HG03457 (cell line): ENCODE measurements at regions not wholly inside any gene's neighbourhood (a gene's known extent, or its start where the extent isn't known, plus 50 kb on each side); places are given as distances from the start of the nearest gene placed in this dataset.

Source experiments
- ATAC-seq: cut with Tn5 transposase; IDR thresholded peaks from one replicate; pipeline ENCODE4 v1.9.1; 2021; ENCODE audit warnings: moderate number of reproducible peaks; ENCODE audit not compliant: unreplicated experiment

GRCh38 chr13:106789911-106790310 lies 222.0 kb upstream of the ARGLU1 start:
- ATAC-seq, result no peak

- ATAC-seq, result no peak
Measured at GRCh38 chr13:106786006-106786563, 218.1 kb upstream of the ARGLU1 start.

GRCh38 chr13:106774621-106775020 lies 206.7 kb upstream of the ARGLU1 start:
- ATAC-seq, result no peak

DNA sequence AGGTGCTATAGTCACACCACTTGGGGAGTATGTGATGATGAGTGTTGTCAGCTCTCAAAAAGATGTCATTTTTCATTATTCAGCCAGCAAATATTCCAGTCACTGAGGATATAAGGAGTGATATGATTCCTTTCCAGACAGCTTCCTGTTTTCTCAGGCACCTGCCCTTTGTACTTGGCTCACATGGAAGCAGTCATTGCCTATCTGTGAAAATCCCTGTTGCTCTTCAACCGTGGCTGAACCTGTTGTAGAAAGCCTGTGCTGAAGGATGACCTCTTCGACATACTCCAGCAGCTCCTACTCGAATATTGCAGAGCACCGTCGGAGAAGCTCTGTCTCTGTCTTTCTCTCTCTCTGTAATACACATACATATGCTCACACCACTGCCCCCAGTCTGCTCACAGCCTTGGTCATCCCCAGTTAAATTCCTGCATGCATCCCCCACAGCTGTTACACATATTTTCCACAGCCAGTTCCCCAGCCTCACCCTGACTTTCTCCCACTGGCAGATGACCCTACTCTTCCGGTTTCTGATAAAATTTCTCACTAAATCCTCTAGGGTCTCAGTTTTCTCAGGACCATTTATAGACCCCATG lies 204.2 kb upstream of the ARGLU1 start:
- no peak for ATAC-seq

DNA sequence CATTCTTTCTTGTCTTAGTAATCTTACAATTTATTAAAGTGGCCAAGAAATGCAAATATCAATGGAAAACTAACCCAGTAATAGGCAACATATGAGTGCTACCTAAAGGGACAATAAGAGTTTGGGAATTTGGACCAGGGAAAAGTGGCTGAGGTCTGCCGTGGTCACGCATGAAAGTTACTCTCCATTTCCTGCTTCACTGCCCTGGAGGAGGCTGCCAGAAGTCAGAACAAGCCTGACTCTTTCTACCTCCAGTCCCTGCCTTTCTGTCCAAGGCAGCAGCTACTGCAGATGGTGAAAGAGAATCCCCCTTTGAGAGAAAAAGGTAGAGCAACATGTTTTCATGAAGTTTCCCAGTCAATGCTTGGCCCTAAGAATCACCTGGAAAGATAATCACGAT lies 201.1 kb upstream of the ARGLU1 start:
- no peak for ATAC-seq

DNA sequence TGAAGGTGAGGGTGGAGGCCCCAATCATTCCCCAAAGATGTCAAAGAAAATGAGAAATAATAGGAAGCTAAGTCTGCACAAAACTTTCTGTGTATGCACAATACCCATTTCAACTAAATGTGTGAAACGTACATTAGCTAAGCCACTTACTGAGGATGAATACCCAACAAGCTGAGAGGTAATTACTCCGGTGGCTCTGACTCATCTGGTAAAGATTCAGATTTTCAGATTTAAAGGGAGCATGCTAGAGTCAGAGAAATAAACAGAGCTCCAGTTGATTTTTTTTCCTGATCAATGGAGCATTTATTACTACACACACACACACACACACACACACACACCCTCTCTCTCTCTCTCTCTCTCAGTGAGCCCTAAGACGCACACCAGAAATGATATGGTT lies 194.8 kb upstream of the ARGLU1 start:
- no peak for ATAC-seq

DNA sequence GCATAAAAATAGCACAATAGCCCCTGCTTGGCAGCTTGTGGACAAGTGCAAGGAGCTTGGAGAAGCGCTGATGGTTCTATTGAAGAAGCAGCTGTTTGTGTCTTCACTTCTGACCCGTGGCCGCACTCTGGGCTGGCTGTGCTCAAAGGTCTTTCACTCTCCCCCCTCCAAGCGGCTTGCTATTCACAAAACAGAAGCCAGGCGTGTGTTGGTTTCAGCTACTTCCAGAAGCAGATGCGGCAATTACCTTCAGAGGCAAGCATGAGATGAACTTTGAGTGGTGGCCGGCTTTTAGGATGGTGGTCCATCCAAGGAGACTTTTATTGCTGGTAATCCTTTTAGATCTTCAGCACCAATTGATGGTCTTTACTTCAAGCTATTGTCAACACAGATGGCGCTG lies 188.5 kb upstream of the ARGLU1 start:
- ATAC-seq, result no peak

- ATAC-seq, result no peak
Measured at GRCh38 chr13:106755542-106755941, 187.6 kb upstream of the ARGLU1 start.

DNA sequence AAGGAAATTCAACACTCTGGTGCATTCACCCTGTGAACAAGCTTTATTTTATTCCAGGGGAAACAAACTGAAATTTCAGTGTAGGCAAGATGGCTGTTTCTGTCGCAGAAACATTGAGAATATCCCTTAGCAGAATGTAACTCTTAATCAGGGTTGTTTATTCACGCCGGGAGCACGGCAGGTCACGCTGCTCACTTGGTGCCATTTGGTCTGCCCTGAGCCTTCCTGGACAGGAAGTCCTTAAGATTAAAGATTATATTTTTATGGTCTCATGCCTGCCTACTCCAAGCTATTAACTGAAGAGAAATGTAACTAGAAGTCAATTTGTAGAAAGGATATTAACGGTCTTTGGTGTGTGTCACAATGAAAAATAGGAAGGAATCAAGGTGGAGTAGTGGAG lies 185.3 kb upstream of the ARGLU1 start:
- no peak for ATAC-seq

GRCh38 chr13:106752584-106753170 lies 184.7 kb upstream of the ARGLU1 start:
- no peak for ATAC-seq

DNA sequence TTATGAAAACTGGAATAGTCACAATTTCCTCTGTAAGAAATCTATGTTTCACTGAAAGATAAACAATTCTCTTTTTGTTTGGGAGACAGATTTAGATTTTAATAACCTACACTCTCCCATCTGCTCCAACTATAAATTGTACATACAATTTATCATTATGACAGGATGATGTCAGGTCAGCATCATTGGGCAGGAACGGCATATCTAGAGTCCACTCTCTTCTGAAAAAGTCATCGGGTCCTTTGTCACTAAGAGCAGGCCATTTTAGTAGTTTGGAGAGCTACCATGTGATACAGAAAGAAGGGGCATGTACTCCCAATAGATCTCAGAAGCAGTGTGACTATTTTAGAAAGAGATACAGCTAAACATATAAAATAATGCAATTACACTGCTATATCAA lies 180.8 kb upstream of the ARGLU1 start:
- ATAC-seq, result no peak

DNA sequence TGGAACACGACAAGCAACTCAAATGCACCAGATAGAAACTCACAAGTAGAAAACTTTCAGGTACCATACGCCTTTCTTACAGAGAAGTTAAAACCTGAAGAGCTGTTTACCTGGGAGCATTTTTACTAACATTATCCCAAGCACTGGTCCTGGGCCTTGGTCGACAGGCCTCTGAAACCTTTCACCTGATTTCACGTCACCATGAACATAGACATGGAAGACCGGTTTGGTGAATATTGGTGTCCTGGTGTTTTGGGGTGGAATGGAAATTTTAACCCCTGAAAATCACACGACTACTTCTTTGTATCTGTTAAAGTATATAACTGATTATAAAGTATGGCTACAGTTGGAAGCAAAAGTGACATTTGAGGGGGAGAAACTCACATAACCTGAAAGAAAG lies 176.6 kb upstream of the ARGLU1 start:
- no peak for ATAC-seq

DNA sequence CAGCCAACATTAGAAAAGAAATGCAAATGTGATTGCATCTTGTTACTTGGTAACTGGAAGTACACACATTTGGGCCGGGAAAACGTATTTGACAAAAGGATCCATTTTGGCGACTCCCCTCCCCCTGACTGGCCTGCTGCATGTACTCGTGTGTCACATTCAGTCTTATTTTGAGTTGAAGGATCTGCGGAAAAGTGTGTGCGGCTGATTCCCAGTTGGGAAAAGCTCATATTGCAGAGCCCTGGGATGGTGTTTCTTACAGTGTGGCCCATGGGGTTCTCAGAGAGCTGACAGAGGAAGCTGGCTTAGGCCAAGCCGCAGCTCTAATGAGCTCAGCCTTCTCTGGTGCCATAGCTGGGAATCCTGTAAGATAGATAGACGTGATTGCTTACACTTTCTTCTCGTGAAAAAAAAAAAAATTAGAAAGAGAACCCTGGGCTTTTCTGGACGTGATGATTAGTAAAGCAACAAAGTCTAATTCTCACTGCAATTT lies 170.3 kb upstream of the ARGLU1 start:
- ATAC-seq, result no peak

DNA sequence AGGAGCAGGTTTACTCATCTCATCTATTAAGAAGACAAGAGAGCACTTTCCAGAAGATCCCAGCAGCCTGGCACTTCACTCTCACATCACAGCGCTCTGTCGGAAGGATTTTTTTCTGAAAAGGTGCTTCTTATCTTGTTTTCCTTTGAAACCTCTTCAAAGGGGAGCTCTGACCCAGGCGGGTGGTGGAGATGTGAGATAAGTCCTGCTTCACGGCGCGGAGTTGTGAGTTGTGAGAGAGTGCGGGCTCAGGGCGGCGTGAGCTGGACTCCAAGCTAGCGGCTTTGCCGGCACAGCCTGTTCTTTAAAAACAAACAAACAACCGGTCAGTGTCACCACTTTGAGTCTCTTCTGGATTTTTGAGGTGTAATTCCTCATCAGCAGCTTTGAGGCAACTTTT lies 169.0 kb upstream of the ARGLU1 start:
- ATAC-seq, result no peak

- ATAC-seq, result no peak
Measured at GRCh38 chr13:106734198-106734597, 166.3 kb upstream of the ARGLU1 start.

DNA sequence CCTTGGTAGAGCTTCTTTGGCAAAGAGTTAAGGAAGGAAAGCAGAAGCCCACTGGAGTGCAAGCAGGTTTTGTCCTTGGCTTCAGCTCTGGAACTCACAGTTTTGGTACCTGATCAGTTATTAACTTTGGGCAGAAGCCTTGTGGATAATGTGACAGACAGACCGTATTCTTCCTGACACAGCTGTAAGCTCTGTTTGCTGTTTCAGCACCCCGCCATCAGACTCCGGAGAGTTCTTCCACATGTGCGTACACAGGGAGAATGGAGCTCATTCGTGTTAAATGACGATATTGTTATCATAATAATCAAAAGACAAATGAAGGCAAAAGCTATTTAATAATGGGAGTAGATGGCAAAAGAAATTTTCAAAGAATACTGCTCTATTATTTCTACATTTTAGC lies 155.1 kb upstream of the ARGLU1 start:
- ATAC-seq, result no peak

- ATAC-seq, result no peak
Measured at GRCh38 chr13:106722620-106723019, 154.7 kb upstream of the ARGLU1 start.

DNA sequence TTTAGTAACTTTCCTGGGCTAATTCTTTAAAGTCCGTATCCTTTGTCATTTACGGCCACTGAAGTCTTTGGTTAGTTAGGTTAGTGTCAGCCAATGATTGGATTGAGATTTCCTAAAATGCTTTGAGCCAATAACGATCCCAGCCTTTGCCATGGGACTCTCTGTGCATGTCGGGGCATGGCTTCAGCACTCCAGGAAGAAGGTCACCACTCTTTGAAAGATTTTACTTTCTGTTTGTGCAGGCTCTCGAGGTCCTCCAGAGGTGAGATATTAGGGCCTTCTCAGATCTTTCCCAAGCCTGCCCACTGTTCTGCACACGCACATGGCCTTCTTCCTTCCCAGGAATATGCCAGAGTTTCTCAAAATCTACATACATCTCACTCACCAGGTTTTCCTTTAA lies 153.7 kb upstream of the ARGLU1 start:
- no peak for ATAC-seq

- ATAC-seq, result no peak
Measured at GRCh38 chr13:106714271-106714982, 146.5 kb upstream of the ARGLU1 start.

GRCh38 chr13:106712381-106712780 lies 144.4 kb upstream of the ARGLU1 start:
- no peak for ATAC-seq

DNA sequence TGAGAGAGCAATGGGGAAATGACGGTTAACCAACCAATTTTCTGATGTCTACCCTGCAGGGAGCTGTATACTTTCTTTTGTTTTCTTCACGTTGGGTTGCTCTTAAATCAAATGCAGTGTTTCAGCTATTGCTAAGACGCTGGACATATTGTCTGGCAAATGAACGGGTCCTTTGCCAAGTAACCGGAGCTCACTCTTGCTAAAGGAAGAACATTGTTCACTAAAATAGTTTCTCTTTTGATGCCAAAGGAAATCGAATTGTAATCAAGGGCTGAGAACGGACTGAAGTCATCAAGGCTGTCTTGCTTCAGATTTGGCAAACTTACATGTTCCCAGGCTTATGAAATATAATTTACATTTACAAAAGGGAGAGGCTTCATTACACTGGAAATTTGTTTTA lies 142.3 kb upstream of the ARGLU1 start:
- ATAC-seq, result no peak

DNA sequence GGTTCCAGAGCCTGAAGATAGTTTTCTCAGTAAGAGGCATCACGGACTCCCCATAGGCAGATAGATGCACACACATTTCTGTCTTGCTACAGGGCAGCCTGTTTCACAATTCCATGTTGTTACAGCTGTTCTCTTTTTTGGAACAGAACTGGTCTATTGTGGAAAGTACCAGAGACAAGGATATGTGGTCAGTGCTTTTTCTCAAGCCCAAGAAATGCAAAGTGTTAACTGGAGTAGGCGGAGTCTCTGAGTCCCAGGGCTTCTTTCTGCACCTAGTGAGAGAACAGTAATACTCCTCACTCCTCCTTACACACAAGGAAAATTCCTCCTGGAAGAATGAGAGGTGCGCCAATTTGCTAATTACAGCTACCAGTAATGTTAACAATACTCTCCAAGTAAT lies 141.6 kb upstream of the ARGLU1 start:
- ATAC-seq, result no peak
